ENCODE measurements at regions not wholly inside any gene's neighbourhood (a gene's known extent, or its start where the extent isn't known, plus 50 kb on each side); places are given as distances from the start of the nearest gene placed in this dataset.

DNA sequence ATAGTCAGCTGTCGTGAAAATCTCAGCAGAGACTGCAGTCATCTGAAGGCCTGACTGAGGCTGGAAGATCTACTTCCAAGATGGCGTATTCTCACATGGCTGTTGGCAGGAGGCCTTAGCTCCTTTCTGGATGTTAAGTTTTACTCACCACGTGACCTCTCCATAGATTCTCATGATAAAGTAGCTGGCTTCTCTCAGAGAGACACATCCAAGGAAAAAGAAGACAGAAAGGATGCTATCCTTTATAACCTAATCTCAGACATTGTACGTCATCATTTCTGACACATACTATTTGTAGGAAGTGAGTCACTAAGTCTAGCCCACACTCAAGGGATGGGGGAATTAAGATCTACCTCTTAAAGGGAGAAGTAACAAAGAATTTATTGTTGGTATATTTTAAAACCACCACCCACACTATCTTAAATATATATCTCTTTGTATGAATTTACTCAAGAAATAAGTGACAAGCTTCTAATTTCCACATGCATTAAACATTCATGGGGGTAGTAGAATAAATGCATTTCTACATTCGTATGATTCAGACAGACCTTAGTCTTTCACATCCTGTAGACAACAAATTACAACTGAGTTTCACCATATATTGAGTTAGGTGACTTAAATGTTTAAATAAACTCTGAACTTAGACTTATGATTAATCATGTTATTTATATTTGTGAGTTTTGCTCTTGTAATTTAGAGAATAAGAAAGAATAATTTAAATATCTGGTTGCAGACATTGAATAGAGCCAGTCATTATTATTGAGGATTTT lies 411.0 kb downstream of the LRIG3 start:
- intact Hi-C loops (cut with micrococcal nuclease) = no loop called here
- Mint-ChIP-seq H3K27me3 (ENCODE audit: low read depth in 2 of 2) (no peaks in the 10 kb centered on the region), H3K4me1 (no peaks in the 10 kb centered on the region), H3K36me3 (no peaks in the 10 kb centered on the region), H3K9me3 (peaks cover 6 to 8% of the 10 kb centered on the region in 2 donors), H3K4me3 (no peak overlapping the region), H3K27ac (no peak overlapping the region)
- Histone ChIP-seq H3K4me1 (ENCODE audit: control insufficient read depth, insufficient read depth, low read length) (no peaks in the 10 kb centered on the region), H3K27ac (ENCODE audit: low read length) (no peak overlapping the region), H3K27me3 (ENCODE audit: control insufficient read depth, insufficient read depth, low read length) (no peaks in the 10 kb centered on the region), H3K4me3 (ENCODE audit: low read length) (no peak overlapping the region), H3K9me3 (ENCODE audit: control insufficient read depth, insufficient read depth, low read length) (no peaks in the 10 kb centered on the region), H3K36me3 (ENCODE audit: control insufficient read depth, insufficient read depth, low read length) (no peaks in the 10 kb centered on the region)
- no peak for ATAC-seq
- TF ChIP-seq, protein P1, sequence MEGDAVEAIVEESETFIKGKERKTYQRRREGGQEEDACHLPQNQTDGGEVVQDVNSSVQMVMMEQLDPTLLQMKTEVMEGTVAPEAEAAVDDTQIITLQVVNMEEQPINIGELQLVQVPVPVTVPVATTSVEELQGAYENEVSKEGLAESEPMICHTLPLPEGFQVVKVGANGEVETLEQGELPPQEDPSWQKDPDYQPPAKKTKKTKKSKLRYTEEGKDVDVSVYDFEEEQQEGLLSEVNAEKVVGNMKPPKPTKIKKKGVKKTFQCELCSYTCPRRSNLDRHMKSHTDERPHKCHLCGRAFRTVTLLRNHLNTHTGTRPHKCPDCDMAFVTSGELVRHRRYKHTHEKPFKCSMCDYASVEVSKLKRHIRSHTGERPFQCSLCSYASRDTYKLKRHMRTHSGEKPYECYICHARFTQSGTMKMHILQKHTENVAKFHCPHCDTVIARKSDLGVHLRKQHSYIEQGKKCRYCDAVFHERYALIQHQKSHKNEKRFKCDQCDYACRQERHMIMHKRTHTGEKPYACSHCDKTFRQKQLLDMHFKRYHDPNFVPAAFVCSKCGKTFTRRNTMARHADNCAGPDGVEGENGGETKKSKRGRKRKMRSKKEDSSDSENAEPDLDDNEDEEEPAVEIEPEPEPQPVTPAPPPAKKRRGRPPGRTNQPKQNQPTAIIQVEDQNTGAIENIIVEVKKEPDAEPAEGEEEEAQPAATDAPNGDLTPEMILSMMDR (IDR thresholded peaks at IDR 0.05) = no peak
- 92% methylated on average over 3 of the region's 5 CpGs for WGBS (ENCODE audit: insufficient coverage)
- DNase-seq = no peak

DNA sequence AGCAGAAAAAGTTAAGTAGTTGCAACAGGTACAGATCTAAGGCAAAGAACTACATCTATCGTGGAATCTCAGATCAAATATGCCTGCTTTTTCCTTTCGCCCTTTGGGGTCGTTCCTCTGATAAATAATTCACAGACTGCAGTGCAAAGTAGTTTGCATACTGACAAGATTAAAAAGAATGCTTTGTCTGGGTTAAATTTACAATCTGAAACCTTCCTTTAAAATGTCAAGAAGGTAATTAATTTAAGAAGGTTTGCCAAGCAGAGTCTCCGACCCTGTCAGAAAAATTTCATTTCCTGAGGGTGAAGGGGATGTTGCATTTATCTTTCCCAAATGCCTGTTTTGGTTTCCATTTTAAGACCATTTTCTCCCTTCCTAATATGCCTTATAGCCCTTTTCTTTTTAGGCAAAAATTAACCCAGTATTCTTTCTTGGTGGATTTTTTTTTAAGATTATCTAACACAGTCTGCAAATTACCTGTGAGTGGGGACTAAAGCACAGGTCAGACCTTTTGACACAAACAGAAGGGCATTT lies 406.9 kb downstream of the LRIG3 start:
- WGBS (ENCODE audit: insufficient coverage) = 73% methylated on average over 4 of the region's 4 CpGs
- Histone ChIP-seq H3K27me3 (ENCODE audit: control insufficient read depth, insufficient read depth, low read length) (no peaks in the 10 kb centered on the region), H3K9me3 (ENCODE audit: control insufficient read depth, insufficient read depth, low read length) (peaks cover 8% of the 10 kb centered on the region), H3K36me3 (ENCODE audit: control insufficient read depth, insufficient read depth, low read length) (no peaks in the 10 kb centered on the region), H3K4me3 (ENCODE audit: low read length) (no peak overlapping the region), H3K4me1 (ENCODE audit: control insufficient read depth, insufficient read depth, low read length) (no peaks in the 10 kb centered on the region), H3K27ac (ENCODE audit: low read length) (no peak overlapping the region)
- Mint-ChIP-seq H3K9me3 (peaks cover 6 to 15% of the 10 kb centered on the region in 2 donors), H3K27ac (no peak overlapping the region), H3K4me1 (no peaks in the 10 kb centered on the region), H3K4me3 (no peak overlapping the region), H3K36me3 (peaks cover 1% of the 10 kb centered on the region), H3K27me3 (ENCODE audit: low read depth in 2 of 2) (no peaks in the 10 kb centered on the region)
- DNase-seq = no peak
- no peak for ATAC-seq
- TF ChIP-seq, protein P1 (IDR thresholded peaks at IDR 0.05) = no peak
- intact Hi-C loops (cut with micrococcal nuclease) = no loop called here

DNA sequence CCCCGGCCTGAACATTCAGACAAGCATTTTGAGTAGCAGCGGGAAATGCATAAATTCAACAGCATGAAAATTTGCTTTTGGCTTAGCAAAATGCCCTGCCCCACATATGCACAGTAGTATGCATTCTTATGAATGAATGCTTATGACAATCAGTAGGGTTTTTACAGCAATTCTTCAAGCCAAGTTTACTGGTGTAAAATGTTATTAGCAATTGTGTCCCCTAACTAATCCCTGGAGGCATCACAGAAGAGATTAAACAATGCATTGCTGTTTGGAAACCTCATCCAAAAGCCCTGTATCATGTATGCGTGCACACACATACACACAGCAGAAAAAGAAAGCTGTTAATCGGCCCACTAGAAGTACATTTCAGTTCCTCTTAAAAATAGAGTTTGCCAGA lies 406.5 kb downstream of the LRIG3 start:
- Mint-ChIP-seq H3K4me3 (no peak overlapping the region), H3K27ac (no peak overlapping the region), H3K27me3 (ENCODE audit: low read depth in 2 of 2) (no peaks in the 10 kb centered on the region), H3K36me3 (peaks cover 6% of the 10 kb centered on the region), H3K4me1 (no peaks in the 10 kb centered on the region), H3K9me3 (peaks cover 10 to 18% of the 10 kb centered on the region in 2 donors)
- Histone ChIP-seq H3K27ac (ENCODE audit: low read length) (no peak overlapping the region), H3K9me3 (ENCODE audit: control insufficient read depth, insufficient read depth, low read length) (peaks cover 11% of the 10 kb centered on the region), H3K4me3 (ENCODE audit: low read length) (no peak overlapping the region), H3K4me1 (ENCODE audit: control insufficient read depth, insufficient read depth, low read length) (no peaks in the 10 kb centered on the region), H3K36me3 (ENCODE audit: control insufficient read depth, insufficient read depth, low read length) (no peaks in the 10 kb centered on the region), H3K27me3 (ENCODE audit: control insufficient read depth, insufficient read depth, low read length) (no peaks in the 10 kb centered on the region)
- TF ChIP-seq, protein P1 (IDR thresholded peaks at IDR 0.05) = no peak
- ATAC-seq (no peak), DNase-seq (no peak)
- intact Hi-C loops (cut with micrococcal nuclease) = no loop called here
- 77% methylated on average over 4 of the region's 4 CpGs for WGBS (ENCODE audit: insufficient coverage)

Measured in natural killer cell (primary cell).